HG02678 (cell line): ENCODE measurements at regions not wholly inside any gene's neighbourhood (a gene's known extent, or its start where the extent isn't known, plus 50 kb on each side); places are given as distances from the start of the nearest gene placed in this dataset.

Source experiments
- ATAC-seq: cut with Tn5 transposase; IDR thresholded peaks from one replicate; pipeline ENCODE4 v1.9.1; 2021; ENCODE audit warnings: mild to moderate bottlenecking, moderate library complexity; ENCODE audit not compliant: unreplicated experiment

DNA sequence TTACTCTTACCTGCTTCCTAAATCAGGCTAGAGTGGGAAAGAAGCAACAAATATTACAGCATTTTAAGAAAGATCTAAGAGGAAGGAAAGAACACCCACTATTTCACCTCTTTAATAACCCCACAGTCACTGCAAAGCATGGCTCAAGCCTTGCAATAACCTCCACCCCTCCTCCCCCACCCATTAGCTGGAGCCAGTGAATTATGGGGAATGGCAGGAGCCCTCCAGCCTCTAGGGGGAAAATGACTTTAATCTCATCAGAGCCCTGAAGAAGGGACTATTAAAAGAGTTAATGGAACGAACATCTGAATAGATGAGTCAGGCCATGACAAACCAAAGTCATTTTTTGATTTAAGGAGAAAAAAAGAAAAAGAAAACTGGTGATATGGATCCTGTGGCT, 630.7 kb upstream of the PLXNA2 start:
- ATAC-seq, result no peak

DNA sequence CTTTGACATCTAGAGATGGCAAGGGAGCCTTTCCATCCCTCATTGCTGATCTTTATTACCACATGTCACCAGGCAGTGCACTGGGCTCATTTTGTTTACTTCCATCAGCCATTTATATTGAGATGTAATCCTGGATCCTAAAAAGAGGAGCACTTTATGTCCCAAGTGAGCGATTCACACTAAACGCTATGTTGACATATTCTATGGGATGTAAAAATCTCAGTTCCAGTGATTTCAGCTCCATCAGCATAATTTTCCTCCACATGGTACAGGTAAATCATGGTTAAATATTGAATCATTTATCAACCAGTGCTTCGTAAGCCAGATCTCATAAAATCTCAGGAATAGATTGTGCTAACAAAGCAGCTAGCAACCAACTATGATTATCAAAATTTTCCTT, 634.8 kb upstream of the PLXNA2 start:
- ATAC-seq, result no peak

DNA sequence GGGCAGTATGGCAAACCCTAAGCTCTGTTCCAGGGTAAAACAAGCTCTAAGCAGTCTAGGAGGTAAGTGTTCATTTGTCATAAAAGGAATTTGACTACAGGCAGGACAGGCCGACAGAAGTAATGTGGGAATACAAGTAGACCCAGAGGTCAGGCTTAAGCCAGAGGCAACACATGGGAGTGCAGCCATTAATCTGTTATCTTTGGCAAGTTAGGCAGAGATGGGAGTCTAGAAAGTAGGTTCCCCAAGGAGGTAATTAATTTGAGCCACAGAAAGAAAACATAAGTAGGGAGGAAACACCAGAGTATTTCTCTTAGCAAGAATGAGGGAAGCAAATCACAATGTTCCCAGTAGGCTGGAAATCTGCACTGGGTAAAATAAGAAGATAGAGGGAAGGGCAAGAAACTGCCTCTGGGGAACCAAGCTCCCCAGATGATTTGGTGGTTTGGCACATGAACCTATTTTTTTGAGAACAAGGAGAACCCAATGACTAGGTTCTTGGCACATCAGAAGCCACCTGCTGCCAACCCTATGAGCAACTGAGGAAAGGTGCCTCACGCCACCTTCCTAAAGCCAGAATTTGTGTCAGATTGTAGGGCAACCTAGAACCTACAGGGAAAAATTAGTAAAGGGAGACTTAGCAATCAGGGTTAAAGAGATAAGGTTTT, 636.4 kb upstream of the PLXNA2 start:
- ATAC-seq, result no peak

DNA sequence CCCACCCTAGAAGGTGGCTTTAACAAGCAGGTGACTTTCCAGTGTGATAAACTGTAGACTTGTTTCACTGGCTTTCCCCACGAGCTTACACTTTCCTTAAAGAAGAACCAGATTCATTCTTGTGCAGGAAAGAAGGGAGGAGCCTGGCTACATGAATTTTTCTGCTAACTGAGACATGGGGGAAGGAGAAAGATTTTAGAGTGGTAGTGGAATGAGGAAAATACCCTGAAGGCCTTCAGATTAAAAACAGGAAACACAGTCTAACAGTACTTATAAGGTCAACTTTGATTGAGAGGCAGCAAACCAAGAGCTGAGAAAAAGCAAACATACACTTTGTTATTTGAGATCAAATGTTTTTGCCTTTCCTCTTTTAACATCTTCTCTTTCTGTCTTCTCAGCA, 640.9 kb upstream of the PLXNA2 start:
- ATAC-seq, result no peak

DNA sequence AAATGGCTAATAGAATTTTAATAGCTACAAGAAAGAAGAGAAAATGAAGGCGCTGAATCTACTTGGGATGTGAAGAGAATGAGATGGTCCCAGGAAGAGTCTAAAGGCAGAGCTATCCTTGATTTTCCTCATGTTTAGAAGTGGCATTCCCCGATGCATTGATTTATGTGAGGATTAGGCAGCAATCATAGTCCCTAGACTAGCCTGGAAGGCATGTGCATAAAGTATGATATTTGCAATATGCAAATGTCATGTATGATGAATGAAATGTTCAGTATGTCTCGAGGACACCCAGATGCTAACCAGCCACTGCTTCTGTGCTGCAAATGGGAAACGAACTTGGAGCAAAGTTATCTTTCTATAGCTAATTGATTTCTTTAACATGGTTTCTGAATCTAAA, 641.5 kb upstream of the PLXNA2 start:
- ATAC-seq, result no peak

DNA sequence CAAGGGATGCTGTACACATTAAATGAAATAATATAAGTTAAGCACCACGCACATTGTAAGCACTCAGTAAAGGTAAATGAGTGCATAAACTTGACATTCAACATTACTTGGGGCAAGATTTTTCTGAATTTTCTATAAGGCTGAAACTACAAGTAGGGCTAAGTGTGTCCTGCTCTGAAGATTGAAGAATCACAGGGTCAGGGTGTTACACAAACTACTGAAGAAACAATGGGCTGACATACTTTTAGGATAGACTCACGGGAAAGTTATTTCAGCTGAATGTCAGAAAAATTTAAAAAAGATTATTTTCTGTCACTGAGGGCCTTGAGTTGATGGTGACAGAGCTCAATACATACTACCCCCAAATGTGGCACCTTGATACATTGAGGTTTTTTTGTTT, 644.2 kb upstream of the PLXNA2 start:
- no peak for ATAC-seq

DNA sequence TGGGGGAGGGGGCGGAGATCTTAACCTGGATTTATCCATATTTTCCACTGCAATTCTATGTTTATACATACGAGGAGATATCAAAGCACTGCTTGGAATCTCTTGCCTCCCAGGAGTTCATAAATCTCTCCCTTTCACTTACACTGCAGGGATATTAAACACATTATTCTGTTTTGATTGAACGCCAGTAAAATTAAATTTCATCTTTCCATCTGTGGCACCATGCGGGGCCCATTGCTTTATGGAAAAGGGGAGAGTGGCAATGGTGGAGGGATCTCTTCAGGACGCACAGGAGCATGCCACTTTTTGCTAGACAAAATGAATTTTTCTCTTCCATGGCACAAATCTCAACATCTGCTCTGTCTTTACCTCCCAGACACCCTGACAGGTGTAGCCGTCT, 648.0 kb upstream of the PLXNA2 start:
- no peak for ATAC-seq

DNA sequence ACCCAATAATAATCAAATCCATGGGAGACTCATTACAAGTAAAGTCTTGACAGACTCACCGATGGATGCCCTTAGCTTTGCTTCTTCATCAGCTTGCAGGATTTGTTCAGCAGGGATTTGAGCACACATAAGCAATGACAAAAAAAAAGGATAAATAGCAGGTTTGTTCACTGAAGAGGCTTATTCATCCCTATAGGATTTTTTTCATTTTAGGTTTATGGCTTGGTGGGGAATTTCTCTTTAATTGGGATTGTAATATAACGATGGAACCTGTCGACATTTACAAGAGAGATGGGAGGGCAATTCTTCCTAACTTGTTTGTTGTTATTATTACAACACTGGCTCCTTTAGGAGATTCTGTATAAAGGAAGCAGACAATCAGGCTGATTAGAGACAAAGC, 649.1 kb upstream of the PLXNA2 start:
- ATAC-seq, result no peak

DNA sequence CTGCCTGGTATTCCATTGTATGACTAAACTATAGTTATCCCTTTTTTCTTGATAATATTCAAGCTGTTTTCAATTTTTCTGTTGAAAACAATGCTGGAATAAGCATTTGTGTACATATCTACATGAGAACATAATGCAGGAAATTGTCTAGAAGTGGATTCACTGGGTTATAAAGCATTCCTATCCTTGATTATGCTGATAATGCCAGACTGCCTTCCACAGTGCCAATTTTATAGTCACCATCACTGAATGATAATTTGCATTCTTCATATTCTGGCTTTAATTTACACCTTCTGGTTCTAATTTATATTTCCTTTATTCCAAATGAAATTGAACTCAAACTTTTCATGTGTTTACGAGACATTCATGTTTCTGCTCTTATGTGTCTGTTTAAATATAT, 651.0 kb upstream of the PLXNA2 start:
- no peak for ATAC-seq

DNA sequence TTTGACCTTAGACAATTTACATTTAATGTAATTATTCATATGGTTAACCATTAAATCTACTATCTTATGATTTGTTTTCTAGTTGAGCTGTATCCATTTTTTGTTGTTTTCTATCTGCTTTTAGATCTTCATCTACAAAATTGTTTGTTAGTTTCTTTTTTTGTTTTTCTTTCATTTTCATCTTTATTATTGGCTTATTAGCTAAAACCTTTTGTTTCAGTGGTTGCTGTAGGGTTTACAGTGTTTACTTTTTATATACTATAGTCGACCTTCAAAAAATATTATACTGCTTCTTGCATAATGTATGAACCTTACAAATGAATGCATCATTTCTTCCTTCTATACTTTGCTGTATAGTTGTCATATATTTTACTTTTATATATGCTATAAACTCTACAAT, 651.6 kb upstream of the PLXNA2 start:
- no peak for ATAC-seq

DNA sequence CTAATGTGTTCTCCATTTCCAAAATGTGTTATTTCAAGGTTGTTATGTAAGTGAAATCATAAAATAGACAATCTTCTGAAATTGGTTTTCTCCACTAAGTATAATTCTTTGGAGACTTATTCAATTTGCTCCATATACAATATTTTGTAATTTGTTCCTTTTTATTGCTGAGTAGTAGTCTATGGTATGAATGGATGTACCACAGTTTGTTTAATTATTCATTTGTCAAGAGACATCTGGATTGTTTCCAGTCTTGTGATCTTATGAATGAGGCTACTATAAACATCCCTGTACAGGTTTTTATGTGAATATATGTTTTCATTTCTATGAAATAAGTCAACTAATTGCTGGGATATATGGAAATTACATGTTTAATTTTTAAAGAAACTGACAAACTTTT, 652.6 kb upstream of the PLXNA2 start:
- no peak for ATAC-seq

DNA sequence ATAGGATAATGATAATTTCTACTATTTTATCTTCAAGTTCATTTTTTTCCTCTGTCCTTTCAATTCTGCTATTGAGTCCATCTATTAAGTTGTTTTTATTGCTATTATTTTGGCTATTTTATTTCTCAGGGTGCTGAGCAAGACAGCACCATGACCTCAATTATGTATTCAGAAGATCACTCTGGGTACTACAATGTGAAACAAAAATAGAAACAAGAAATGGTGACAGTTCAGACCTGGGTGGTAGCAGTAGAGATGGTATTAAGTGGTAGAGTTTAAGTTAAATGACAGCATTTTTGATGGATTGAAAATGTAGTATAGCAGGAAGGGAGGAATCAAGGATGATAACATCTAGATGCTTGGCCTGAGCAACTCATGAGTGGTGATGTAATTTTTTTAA, 655.3 kb upstream of the PLXNA2 start:
- no peak for ATAC-seq

DNA sequence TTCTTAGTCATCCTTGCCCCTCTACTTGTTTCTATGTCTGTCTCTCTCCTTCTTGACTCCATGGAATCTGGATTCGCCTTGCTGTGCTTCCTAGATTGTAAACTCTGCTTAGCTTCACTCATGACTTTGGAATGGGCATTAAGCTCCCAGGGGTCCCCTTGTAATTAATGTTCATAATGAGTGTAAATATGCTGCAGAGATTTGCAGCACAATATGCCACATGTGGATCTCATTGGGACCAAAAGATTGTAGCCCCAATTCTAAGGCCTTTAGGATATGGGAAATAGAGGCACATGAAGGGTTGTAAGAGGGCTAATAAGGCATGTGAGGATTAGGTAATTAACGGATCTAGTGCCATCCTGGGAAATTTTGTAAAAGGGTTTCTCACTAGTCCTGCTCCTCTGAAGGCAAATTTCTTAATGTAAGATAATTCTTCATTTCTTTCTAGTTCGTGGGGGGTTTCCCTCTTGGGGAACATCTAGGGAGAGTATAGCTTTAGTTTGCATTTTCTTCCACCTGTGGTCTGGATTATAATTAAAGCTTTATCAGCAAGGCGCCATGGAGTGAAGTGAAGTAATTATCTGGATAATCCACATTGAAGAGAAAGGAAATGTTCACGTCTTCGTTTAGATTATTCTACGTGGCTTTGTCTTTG, 659.2 kb upstream of the PLXNA2 start:
- no peak for ATAC-seq

DNA sequence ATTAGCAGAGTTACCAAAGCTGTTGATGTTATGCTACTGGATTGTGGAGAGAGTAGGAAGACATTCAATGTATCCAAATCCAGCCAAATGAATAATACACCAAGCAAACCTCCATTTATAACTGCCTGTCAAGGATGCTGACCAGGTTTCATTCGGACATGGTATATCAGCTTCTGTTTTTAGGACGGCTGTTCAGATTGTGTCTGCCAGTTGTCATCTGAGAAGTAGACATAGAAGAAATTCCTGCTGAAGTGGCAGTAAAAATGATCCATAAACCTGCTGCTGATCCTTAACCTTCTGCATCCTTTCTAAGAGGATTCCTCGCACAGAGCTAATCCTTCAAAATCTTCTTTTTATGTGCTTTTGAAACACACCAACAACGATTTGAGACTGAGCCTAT, 663.6 kb upstream of the PLXNA2 start:
- no peak for ATAC-seq

DNA sequence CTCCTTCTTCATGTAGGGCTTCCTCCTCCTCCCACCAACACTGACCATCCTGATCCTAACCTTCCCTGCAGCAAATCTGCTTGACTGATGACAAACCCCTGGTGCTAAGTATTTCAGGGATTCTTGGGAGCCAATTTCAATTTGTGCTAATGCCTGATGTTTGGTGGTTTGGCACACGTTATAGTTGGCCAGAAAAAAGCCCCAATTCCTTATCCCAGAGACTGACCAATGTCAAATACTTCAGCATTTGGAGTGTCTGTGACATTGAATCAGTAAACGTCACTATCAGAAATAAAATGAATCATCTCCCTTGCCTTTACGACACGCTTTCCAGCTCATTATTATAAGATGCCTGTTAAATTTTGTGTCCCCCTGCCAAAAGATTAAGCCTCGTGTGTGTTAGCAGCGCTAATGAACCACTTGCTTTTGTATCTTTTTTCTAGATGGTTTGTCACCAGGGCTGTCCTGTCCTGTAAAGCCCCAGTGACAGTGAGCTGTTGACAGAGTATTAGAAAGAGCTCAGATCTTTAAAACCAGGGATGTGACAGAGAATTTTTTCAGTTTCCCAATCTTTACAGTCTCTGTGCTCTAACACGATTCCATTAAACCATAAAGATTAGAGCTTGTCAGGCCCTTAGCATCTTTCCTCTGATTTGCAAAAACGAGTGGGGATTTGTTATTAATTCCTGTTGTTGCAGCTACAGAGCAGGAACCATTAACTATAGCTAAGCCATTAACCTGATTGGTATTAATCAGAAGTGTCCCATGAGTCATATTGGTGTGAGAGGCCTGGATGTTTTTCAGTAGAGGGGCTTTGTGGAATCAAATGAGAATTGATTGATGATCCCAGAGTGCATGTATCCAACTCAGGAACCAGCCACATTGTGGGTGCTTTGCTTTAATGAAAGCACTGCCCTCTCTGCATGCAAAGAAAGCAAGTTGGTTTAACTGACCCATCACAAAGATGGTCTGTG, 665.1 kb upstream of the PLXNA2 start:
- ATAC-seq, result no peak

DNA sequence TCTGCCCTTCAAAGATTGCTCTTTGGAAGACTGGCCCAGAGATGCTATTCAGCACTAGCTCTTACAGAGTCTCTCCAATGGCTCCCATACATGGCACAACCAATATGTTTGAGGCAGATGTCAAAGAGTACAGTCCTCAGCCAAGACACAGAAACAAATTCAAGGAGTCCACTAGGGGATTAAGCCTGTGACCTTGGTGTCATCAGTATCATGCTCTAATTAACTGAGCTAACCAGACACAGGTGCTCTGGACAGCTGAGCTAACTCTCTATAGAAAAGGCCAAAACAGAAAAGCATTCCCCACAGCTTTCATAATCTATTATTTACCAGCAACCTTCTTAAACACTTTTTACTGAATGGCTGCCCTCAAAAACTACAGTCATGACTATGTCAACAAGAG, 666.0 kb upstream of the PLXNA2 start:
- no peak for ATAC-seq

DNA sequence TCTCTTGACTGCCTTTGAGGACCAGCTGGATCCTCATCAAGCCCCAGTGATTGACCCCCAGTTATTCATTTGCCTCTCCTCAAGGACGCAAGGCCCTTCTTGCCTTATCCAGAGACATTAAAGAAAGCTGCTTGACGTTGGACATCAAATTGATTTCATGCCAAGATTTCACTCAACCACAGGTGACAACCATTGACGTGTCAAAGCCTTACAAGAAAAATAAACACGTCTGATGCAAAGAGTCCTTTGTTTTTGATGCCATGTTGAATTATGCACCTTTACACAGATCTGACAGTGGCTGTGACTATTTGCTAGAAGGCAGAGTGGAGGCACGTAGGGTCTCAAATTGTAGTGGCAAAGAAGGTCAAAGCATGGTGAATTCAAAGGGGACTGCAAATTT, 666.2 kb upstream of the CAMK1G start:
- ATAC-seq, result no peak

DNA sequence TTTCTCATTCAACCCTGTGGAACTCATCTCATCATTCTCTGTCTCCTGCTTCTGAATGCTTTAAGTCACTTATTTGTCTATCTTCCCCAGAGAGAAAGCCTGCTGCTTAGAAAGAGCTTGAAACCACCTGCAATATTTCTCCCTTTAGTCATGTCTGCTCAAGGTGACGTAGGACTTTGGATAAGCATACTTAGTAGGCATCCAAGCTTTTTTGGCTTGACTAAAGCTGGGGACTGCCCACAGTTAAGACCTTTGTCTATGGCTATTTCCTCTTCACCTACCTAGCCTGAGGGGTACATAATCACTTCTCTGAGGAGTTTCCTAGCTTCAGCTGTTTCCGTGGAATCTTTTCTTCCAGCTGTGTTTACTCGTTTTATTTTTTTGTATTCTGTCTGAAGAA, 665.8 kb upstream of the CAMK1G start:
- no peak for ATAC-seq

DNA sequence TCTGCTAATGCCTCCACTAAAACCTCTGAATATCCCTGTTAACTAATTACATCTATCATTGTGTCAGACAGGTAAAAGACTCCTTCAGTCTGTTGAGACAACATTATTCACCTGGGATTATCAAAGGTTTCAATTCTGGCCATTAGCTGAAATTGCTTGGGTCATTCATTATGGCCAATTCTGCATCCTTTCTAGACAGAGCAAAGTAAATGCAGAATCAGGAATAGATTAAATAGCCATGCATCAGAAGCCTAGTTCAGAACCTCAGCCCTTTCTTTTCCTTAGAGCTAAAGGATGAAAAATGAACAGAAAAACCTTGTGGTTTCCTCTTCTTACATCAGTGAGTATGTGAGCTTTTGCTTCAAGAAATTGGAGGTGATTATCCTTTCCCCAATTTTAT, 665.4 kb upstream of the CAMK1G start:
- ATAC-seq, result no peak

DNA sequence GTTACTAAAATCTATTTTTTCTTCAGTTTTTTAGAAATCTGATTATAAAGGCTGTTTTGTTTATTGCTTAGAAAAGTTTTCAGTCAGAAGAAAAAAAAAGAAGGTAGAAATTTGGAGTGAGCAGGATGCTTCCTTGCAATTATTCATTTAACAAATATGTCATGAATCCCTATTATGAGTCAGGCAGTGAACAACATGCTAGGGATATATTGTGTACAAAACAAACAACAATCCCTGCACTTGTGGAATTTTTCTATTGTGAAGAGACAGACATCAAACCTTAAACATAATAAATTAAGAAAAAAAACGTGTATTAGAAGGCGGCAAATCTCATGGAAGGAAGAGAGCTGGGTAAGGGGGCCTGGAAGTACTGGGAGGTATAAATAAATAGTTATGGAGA, 664.1 kb upstream of the CAMK1G start:
- ATAC-seq, result no peak

DNA sequence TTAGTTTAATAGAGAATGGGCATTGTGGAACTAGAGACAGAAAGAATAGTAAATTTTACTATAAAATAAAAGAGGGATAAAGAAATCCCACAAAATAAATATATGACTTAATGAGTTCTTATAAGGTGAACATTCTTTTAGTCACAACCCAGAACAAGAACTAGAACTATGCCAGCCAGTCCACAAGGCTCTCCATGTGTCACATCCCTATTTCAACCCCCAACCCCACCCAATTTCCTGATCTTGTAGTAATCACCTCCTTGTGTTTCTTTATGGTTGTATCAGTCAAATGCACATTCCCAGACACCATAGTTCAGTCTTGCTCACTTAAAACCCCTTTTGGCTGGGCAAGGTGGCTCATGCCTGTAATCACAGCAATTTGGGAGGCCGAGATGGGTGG, 662.3 kb upstream of the CAMK1G start:
- no peak for ATAC-seq

DNA sequence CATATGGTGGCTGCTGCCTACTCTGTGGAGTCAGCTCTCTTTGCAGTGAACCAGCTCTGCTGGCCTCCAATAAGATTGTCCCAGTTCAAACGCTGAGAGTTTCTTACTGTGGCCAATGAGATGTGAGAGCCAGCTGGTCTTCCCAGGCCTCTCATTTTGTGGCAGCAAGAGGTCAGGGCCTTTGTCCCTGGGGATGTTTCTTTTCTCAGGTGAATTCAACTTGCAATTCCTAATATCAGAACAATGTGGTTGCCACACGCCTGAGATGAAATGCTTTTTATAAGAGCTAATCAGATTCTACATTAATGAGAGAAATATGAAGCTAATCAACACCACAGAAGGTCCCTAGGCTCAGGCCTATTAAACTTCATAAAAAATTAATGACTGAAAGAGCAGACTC, 660.1 kb upstream of the CAMK1G start:
- no peak for ATAC-seq
